Hepatocyte (in vitro differentiated cells): ENCODE measurements at regions not wholly inside any gene's neighbourhood (a gene's known extent, or its start where the extent isn't known, plus 50 kb on each side); places are given as distances from the start of the nearest gene placed in this dataset.

Source experiments
- DNase-seq: peaks from one replicate; pipeline ENCODE4 v3.0.0-alpha.2; 2016; ENCODE audit warnings: low spot score
- H2AFZ ChIP-seq: fragments of 200-600 bp; sonication (generic); 2 replicates; pipeline ENCODE4 v1.6.0; 2016; ENCODE audit warnings: antibody characterized with exemption, mild to moderate bottlenecking
- H3K27ac ChIP-seq: fragments of 200-600 bp; sonication (generic); 2 replicates; pipeline ENCODE4 v1.5.1; 2016; ENCODE audit warnings: mild to moderate bottlenecking
- H3K27me3 ChIP-seq: fragments of 200-600 bp; sonication (generic); 2 replicates; pipeline ENCODE4 v1.6.1; 2016
- H3K36me3 ChIP-seq: fragments of 200-600 bp; sonication (generic); replicated peaks from 2 replicates; pipeline ENCODE4 v1.5.1; 2016; ENCODE audit warnings: low read depth; ENCODE audit not compliant: insufficient read depth
- H3K4me1 ChIP-seq: fragments of 200-600 bp; sonication (generic); 2 replicates; pipeline ENCODE4 v1.5.1; 2016; ENCODE audit warnings: mild to moderate bottlenecking, moderate library complexity; ENCODE audit not compliant: insufficient read depth
- H3K4me2 ChIP-seq: fragments of 200-600 bp; sonication (generic); 2 replicates; pipeline ENCODE4 v1.6.0; 2016
- H3K4me3 ChIP-seq: fragments of 200-600 bp; sonication (generic); 2 replicates; pipeline ENCODE4 v1.5.1; 2016; ENCODE audit warnings: mild to moderate bottlenecking
- H3K79me2 ChIP-seq: fragments of 200-600 bp; sonication (generic); 2 replicates; pipeline ENCODE4 v1.6.0; 2017; ENCODE audit warnings: mild to moderate bottlenecking
- H3K9me2 ChIP-seq: fragments of 200-600 bp; sonication (generic); replicated peaks from 2 replicates; pipeline ENCODE4 v1.6.0; 2017; ENCODE audit warnings: mild to moderate bottlenecking; ENCODE audit not compliant: insufficient read depth
- H3K9me3 ChIP-seq: fragments of 200-600 bp; sonication (generic); 2 replicates; pipeline ENCODE4 v1.5.1; 2016; ENCODE audit warnings: low read depth, mild to moderate bottlenecking
- H4K20me1 ChIP-seq: fragments of 200-600 bp; sonication (generic); 2 replicates; pipeline ENCODE4 v1.6.0; 2016; ENCODE audit warnings: mild to moderate bottlenecking; ENCODE audit not compliant: insufficient read depth, poor library complexity, severe bottlenecking
- EZH2 ChIP-seq: fragments of 200-600 bp; sonication (generic); IDR thresholded peaks from 2 replicates; pipeline ENCODE4 v1.6.1; 2016; ENCODE audit warnings: antibody characterized with exemption, mild to moderate bottlenecking, borderline replicate concordance
- EZH2phosphoT487 ChIP-seq: fragments of 200-600 bp; sonication (generic); IDR thresholded peaks from one replicate; pipeline ENCODE4 v1.6.1; 2018; ENCODE audit warnings: antibody characterized with exemption, mild to moderate bottlenecking, low read depth, moderate library complexity; ENCODE audit not compliant: unreplicated experiment, severe bottlenecking
- WGBS: methylation state at CpG from one replicate; pipeline ENCODE4 v1.1.6; 2016; ENCODE audit warnings: low lambda C conversion rate; ENCODE audit errors: missing lambda C conversion rate; 5-methylcytosine and 5-hydroxymethylcytosine counted together
- TF ChIP-seq, protein P1 (sequence below): fragments of 200-600 bp; sonication (generic); IDR thresholded peaks from 2 replicates; pipeline ENCODE4 v1.5.1; 2016; ENCODE audit warnings: antibody characterized with exemption, mild to moderate bottlenecking; ENCODE audit not compliant: poor library complexity

GRCh38 chr22:48258811-48259210 is 1496.4 kb downstream of the TBC1D22A start:
- Histone ChIP-seq H3K4me2 (no peak overlapping the region), H3K27me3 (peaks cover 14% of the 10 kb centered on the region), H3K9me2 (no peaks in the 10 kb centered on the region), H3K27ac (no peak overlapping the region), H3K9me3 (no peaks in the 10 kb centered on the region), H3K79me2 (no peaks in the 10 kb centered on the region), H3K4me3 (no peak overlapping the region), H4K20me1 (no peaks in the 10 kb centered on the region), H3K36me3 (no peaks in the 10 kb centered on the region), H3K4me1 (no peaks in the 10 kb centered on the region), H2AFZ (no peak overlapping the region)
- 88% methylated on average over 8 of the region's 8 CpGs for WGBS
- no peak for DNase-seq
- TF ChIP-seq EZH2 (no peak), EZH2phosphoT487 (no peak)
- TF ChIP-seq, protein P1, sequence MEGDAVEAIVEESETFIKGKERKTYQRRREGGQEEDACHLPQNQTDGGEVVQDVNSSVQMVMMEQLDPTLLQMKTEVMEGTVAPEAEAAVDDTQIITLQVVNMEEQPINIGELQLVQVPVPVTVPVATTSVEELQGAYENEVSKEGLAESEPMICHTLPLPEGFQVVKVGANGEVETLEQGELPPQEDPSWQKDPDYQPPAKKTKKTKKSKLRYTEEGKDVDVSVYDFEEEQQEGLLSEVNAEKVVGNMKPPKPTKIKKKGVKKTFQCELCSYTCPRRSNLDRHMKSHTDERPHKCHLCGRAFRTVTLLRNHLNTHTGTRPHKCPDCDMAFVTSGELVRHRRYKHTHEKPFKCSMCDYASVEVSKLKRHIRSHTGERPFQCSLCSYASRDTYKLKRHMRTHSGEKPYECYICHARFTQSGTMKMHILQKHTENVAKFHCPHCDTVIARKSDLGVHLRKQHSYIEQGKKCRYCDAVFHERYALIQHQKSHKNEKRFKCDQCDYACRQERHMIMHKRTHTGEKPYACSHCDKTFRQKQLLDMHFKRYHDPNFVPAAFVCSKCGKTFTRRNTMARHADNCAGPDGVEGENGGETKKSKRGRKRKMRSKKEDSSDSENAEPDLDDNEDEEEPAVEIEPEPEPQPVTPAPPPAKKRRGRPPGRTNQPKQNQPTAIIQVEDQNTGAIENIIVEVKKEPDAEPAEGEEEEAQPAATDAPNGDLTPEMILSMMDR, result no peak

- H2AFZ ChIP-seq, result no peak overlapping the region
- no peaks in the 10 kb centered on the region for H3K36me3 ChIP-seq
- DNase-seq, result no peak
- H3K79me2 ChIP-seq, result no peaks in the 10 kb centered on the region
- H3K4me2 ChIP-seq, result no peak overlapping the region
- TF ChIP-seq EZH2phosphoT487 (no peak), EZH2 (no peak)
- TF ChIP-seq, protein P1, result no peak
- no peaks in the 10 kb centered on the region for H3K9me2 ChIP-seq
- H3K27ac ChIP-seq, result no peak overlapping the region
- WGBS, result 92% methylated on average over 12 of the region's 12 CpGs
- no peaks in the 10 kb centered on the region for H3K9me3 ChIP-seq
- H3K4me3 ChIP-seq, result no peak overlapping the region
- peaks cover 14% of the 10 kb centered on the region for H3K27me3 ChIP-seq
- no peaks in the 10 kb centered on the region for H3K4me1 ChIP-seq
- no peaks in the 10 kb centered on the region for H4K20me1 ChIP-seq
Observed at GRCh38 chr22:48258064-48258701, 1495.7 kb downstream of the TBC1D22A start.

DNA sequence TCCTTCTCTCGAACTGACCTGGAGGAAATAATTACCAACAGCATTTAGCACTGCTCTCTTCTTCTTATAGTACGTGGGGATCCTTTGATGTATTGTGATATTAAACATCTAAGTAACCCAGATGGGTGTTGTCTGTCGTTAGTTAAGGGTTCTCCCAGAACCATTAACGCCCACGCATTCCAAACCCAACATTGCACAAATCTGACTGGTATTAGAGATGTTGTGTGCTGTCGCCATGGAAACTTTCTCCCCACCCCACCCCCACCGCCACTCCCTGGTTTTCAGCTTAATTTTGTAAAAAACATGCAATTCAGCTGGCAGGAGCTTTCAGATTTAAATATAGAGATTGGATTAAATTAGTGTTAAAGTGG is 1495.2 kb downstream of the TBC1D22A start:
- no peak for DNase-seq
- TF ChIP-seq EZH2 (no peak), EZH2phosphoT487 (no peak)
- TF ChIP-seq, protein P1, result no peak
- H3K9me2 ChIP-seq, result no peaks in the 10 kb centered on the region
- WGBS, result 70% methylated on average over 7 of the region's 7 CpGs
- H3K4me2 ChIP-seq, result no peak overlapping the region
- no peaks in the 10 kb centered on the region for H3K4me1 ChIP-seq
- peaks cover 14% of the 10 kb centered on the region for H3K27me3 ChIP-seq
- H4K20me1 ChIP-seq, result no peaks in the 10 kb centered on the region
- H2AFZ ChIP-seq, result no peak overlapping the region
- no peaks in the 10 kb centered on the region for H3K9me3 ChIP-seq
- no peak overlapping the region for H3K27ac ChIP-seq
- H3K36me3 ChIP-seq, result no peaks in the 10 kb centered on the region
- no peaks in the 10 kb centered on the region for H3K79me2 ChIP-seq
- no peak overlapping the region for H3K4me3 ChIP-seq
